Prostate gland (tissue), 2 donors: ENCODE measurements at regions not wholly inside any gene's neighbourhood (a gene's known extent, or its start where the extent isn't known, plus 50 kb on each side); places are given as distances from the start of the nearest gene placed in this dataset.

Experiments
- POLR2A ChIP-seq: fragments of 450-650 bp; IDR thresholded peaks from one replicate; pipeline ENCODE4 v1.6.1; 2016; ENCODE audit warnings: antibody characterized with exemption, mild to moderate bottlenecking
- POLR2AphosphoS5 ChIP-seq: sonication (generic); formaldehyde crosslinking; IDR thresholded peaks from one replicate; pipeline ENCODE4 v1.6.1; 2017; ENCODE audit warnings: antibody characterized with exemption
- TF ChIP-seq, protein P1 (sequence below), 4 experiments: fragments of 200-600 bp in 2 of 4; fragments of 450-650 bp in 2 of 4; sonication (generic) in 2 of 4; IDR thresholded peaks; 1 replicate in 3 of 4; 2 replicates in 1 of 4; pipeline ENCODE4 v1.5.1; 2016 to 2019; ENCODE audit warnings: antibody characterized with exemption in 4 of 4, mild to moderate bottlenecking in 2 of 4, moderate library complexity in 2 of 4

DNA sequence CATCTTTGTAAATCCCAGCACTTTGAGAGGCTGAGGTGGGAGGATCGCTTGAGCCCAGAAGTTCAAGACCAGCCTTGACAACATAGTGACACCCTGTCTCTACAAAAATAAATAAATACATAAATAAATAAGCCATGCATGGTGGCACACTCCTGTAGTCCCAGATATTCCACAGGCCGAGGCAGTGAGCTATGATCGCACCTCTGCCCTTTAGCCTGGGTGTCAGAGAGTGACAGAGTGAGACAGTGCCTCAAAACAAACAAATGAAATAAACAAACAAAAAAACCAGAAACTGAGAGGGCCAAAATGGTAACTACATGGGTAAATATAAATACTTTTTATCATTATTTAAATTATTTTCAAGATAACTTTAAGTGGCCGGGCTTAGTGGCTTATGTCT, 445.4 kb downstream of the ZIC1 start:
- TF ChIP-seq, protein P1, sequence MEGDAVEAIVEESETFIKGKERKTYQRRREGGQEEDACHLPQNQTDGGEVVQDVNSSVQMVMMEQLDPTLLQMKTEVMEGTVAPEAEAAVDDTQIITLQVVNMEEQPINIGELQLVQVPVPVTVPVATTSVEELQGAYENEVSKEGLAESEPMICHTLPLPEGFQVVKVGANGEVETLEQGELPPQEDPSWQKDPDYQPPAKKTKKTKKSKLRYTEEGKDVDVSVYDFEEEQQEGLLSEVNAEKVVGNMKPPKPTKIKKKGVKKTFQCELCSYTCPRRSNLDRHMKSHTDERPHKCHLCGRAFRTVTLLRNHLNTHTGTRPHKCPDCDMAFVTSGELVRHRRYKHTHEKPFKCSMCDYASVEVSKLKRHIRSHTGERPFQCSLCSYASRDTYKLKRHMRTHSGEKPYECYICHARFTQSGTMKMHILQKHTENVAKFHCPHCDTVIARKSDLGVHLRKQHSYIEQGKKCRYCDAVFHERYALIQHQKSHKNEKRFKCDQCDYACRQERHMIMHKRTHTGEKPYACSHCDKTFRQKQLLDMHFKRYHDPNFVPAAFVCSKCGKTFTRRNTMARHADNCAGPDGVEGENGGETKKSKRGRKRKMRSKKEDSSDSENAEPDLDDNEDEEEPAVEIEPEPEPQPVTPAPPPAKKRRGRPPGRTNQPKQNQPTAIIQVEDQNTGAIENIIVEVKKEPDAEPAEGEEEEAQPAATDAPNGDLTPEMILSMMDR (IDR thresholded peaks at IDR 0.05), result no peak
- TF ChIP-seq POLR2A (no peak), POLR2AphosphoS5 (no peak)
